Jurkat, Clone E6-1 (cell line): ENCODE measurements at regions not wholly inside any gene's neighbourhood (a gene's known extent, or its start where the extent isn't known, plus 50 kb on each side); places are given as distances from the start of the nearest gene placed in this dataset.
"Not testable (repeated sequence)": the region's sequence is repeated elsewhere in the genome, so short reads cannot be mapped to it uniquely, and the experiment has no call there.

Source experiments
- DNase-seq: peaks from one replicate; pipeline ENCODE4 v3.0.0-alpha.2; 2011; ENCODE audit warnings: low read depth, low spot score
- H3K4me3 ChIP-seq: 2 replicates; pipeline ENCODE4 v1.5.1; 2011; ENCODE audit warnings: mild to moderate bottlenecking, low read length, control low read depth, moderate library complexity

DNA sequence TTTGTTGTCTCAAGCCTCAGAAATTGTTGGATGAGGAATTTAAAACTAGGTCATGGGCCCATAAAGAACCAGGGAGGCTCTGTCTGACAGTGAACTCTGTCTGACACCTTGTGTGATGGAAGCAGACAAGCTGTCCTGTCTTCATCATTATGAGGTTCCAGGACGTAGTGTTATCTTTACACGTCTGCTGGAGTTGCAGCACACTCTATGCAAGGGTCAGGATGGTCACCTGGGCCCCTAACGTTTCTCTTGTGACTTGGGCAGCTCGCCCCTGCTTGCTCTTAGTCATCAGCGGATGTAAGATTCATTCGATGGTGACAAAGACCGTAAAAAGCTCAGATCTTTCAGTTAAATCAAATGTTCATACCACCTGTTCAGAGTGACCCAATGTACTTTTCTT is 92.0 kb upstream of the ADGRG2 start:
- no peak overlapping the region for H3K4me3 ChIP-seq

DNA sequence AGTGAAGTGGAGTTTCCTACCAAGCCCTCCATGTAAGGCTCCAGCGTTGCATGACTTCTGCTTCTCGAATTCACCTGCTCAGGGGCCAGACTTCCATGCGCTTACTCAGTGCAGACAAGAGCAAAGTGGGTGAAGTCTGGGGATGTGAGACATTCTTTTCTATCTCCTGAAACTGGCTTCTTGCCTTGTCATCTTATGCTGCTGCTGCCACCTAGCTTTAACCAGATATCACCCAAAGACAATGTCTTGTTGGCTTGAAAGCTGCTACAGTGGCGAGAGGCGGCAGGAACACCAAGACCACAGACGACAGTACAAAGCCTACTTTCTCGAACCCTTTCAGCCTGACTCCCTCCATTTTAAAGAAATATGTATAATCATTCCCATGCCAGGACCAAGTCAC is 103.6 kb upstream of the ADGRG2 start:
- DNase-seq, result peak; percentile 2
- no peak overlapping the region for H3K4me3 ChIP-seq

More for the DNA sequence above, 92.0 kb upstream of the ADGRG2 start:
- no peak for DNase-seq

DNA sequence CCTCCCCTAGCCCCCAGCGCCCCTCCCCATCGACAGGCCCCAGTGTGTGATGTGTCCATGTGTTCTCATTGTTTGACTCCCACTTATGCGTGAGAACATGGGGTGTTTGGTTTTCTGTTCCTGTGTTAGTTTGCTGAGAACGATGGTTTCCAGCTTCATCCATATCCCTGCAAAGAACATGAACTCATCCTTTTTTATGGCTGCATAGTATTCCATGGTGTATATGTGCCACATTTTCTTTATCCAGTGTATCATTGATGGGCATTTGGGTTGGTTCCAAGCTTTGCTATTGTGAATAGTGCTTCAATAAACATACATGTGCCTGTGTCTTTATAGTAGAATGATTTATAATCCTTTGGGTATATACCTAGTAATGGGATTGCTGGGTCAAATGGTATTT is 107.6 kb upstream of the ADGRG2 start:
- not testable (repeated sequence) for DNase-seq, H3K4me3 ChIP-seq

DNA sequence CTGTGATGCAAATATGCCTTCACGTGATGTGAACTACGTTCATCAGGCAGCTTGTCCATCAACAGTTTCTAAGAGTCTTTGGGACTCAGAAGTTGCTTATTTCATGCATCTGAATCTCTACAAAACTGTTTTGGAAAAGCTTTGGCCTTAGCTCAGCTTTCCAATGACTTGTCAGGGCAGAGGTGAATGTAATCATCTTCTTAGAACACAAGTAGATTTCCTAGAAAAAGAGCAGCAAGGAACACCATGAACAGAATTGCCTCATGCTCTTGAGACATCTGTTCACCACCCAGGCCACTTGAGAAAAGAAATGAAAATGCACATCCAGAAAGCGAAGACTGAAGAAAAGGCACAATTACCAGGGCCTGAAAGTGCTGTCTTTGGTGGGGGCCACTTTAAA is 105.8 kb upstream of the PDHA1 start:
- DNase-seq, result no peak
- H3K4me3 ChIP-seq, result no peak overlapping the region

DNA sequence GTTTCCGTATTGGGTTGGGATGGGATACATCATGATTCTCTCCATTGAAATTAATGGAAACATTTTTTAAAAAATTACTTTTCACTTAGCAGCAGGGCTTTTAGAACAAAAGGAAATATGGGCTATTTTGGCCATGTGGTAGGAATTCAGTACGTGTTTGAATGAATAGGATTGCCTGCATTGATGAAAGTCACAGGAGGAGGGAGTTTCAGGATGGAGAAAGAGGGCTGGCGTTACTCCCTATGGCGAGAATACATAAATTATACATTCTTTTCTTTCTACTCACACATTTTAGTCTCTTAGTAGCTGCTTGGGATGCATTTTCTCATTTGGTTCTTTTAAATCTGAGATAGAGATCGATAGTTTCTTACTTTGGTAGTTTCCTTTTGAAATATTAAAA is 100.3 kb upstream of the PDHA1 start:
- no peak for DNase-seq
- H3K4me3 ChIP-seq, result no peak overlapping the region

DNA sequence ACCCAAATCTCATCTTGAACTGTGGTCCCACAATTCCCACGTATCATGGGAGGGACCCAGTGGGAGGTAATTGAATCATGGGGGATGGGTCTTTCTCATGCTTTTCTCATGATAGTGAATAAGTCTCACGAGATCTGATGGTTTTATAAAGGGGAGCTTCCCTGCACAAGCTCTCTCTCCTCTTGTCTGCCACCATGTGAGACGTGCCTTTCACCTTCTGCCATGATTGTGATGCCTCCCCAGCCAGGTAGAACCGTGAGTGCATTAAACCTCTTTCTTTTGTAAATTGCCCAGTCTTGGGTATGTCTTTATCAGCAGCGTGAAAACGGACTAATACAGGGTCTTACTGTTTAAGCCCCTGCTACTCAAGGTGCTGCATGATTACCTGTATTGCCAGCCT is 98.8 kb upstream of the PDHA1 start:
- not testable (repeated sequence) for DNase-seq, H3K4me3 ChIP-seq

DNA sequence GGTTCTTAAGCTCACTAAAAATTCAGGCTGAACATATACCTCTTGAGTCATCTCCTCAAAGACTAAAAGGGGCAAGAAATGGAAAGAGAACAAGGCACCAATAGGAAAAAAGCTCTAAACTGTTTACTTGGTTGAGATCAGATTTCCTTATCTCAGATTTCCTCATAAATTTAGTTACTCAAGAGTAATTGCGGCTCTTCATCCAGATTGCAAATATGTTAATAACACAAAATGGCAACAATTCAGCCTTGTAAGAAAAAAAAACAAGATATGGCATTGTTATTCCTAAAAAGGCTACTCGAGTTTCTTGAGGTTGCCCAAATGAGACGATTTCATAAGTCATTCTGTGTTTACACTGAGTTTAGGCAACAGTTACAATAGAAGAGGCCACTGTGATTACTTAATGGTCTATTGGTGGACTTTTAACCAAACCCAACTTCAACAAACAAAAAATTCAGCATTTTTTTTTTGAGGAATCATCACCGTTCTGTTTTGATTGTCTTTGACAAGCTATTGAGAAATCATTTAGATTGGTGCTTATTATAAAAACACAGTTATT is 97.9 kb upstream of the PDHA1 start:
- DNase-seq, result no peak

DNA sequence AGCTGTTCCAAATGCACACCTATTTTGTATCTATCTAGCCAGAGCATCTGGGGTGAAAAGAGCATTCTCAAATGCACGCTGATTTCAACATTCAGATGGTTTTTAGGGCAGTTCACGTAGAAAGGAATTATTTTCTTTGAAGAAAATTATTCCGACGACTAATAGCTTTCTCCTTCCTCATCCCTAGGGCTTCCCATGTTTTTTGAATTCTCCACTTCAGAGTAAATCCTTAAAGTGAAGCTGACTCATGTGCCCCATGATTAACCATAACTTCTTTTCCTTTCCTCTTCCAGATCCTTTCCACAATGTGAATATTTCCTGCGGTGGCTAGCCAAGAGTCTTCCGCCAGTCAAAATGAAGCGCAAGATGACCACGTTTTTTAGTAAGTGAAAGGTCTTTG is 86.7 kb upstream of the PDHA1 start:
- no peak for DNase-seq
- H3K4me3 ChIP-seq, result no peak overlapping the region

More for the DNA sequence above, 97.9 kb upstream of the PDHA1 start:
- H3K4me3 ChIP-seq, result no peak overlapping the region

DNA sequence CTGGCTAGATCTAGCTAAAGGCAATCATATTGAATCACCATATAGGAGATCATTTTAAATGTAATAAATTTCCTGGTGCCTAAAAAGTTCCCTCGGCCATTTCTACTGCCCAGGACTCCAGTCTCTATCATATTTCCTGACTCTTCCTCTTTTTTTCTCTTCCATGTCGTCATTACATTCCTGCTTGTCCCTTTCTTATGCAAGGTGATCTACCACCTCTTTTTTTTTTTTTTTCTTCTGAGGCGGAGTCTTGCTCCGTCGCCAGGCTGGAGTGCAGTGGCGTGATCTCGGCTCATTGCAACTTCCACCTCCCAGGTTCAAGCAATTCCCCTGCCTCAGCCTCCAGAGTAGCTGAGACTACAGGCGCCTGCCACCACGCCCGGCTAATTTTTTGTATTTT is 82.7 kb upstream of the PDHA1 start:
- H3K4me3 ChIP-seq, DNase-seq: not testable (repeated sequence)

DNA sequence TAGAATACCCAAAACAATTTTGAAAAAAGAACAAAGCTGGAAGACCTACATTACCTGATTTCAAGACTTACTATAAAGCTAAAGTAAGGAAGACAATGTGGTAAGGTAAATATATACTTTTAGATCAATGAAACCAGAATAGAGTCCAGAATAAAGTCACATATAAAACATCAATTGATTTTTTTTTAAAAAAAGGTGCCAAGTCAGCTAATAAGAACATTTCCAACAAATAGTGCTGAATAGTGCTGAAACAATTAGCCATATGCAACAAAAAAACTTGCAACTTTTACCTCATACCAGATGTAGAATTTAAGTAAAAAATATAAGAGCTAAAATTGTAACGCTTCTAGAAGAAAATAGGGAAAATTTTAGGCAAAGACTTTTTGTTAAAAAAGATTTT is 73.0 kb upstream of the PDHA1 start:
- DNase-seq, result no peak
- no peak overlapping the region for H3K4me3 ChIP-seq

DNA sequence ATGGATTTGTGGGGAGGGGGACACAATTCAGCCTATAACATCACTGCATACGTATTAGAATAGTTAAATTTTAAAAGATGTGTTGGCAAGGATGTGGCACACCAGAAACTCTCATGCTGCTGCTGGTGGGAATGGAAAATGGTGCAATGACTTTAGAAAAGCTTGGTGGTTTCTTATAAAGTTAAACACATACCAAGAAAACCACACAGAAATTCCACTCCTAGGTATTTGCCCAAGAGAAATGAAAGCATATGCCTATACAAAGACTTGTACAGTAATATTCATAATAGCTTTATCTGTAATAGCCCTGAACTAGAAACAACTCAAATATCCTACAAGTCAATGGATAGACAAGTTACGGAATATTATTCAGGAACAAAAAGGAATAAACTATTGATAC is 71.3 kb upstream of the PDHA1 start:
- no peak overlapping the region for H3K4me3 ChIP-seq
- DNase-seq, result peak; percentile 19

DNA sequence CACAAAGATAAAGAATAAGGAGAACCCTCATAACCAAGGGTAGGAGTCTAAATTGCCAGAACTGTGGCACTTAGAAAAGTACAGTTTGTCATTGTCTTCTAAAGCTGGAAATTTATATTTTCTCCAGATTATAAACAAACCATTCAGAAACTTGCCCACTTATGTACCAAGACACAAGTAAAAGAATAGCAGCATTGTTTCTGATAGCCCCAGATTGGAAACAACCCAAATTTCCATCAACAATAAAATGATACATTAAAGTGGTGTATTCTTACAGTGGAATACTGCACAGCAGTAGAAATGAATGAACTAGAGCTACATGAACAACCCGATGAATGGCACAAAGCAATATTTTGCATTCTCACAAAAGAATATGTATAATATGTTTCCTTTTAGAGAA is 63.1 kb upstream of the PDHA1 start:
- DNase-seq, result no peak
- H3K4me3 ChIP-seq, result no peak overlapping the region

DNA sequence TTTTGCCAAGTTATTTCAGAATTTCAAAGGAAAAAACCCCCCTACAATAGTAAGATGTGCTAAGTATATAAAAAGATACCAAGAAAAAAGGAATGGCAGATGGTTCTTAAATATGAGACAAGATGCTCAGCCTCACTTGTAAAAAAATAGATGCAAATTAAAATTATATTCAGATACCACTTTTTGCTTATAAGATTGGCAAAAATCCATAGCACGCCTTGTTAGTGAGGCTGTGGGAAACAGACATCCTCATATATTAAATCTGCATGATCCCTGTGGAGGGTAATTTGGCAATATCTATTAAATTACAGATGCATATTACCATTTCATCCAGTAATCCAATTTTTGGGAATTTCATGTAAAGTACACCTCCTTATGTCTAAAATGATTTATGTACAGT is 62.5 kb upstream of the PDHA1 start:
- no peak overlapping the region for H3K4me3 ChIP-seq
- no peak for DNase-seq

DNA sequence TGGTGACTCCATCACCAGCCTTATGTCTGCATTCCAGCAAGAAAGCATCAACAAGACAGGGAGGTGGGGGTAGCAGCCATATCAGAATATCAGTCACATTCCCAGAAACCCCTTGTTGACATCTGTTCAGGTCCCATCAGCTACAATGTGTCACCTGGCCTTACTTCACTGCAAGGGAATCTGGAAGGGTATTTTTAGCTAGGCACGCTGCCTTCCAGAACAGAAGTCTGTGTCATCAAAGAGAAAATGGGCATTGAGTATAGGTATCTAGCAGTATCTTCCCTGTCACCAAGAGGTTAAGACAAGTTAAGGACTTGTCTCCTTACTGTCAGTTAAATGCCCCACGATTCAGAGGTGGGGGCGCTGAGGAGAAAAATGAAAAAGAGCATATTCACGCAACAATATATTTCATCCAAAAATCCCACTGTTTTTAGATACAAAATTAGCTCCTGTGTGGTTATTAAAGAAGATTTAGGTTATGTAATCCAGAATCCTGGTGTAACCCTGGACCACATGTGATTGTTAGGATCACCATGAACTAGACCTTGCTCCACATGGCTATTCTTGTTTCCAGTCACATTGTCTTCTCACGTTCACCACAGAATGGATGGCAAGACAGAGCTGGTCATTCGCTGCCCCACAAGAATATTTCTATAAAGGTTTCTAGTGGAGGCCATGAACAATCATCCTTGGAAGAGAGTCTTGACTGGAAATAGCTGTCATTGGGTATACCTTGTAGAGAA is 60.0 kb upstream of the PDHA1 start:
- no peak for DNase-seq
- no peak overlapping the region for H3K4me3 ChIP-seq

DNA sequence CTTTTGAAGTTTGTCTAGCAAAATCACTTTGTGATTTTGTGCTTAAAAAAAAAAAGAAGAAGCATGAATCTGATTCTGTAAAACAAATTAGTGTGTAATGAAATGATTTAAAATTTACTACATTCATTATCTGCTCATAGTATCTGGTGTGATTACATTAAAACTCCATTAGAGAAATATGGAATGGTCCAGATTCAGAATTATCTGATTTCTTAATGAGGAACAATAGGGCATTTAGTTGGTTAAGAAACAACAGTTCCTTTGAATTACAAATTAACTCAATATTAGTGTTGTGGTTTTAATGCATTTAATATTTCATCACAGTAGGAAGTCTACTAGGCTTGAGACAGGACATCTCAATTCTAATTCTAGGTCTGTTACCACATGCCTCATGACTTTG is 57.9 kb upstream of the PDHA1 start:
- no peak overlapping the region for H3K4me3 ChIP-seq
- no peak for DNase-seq

DNA sequence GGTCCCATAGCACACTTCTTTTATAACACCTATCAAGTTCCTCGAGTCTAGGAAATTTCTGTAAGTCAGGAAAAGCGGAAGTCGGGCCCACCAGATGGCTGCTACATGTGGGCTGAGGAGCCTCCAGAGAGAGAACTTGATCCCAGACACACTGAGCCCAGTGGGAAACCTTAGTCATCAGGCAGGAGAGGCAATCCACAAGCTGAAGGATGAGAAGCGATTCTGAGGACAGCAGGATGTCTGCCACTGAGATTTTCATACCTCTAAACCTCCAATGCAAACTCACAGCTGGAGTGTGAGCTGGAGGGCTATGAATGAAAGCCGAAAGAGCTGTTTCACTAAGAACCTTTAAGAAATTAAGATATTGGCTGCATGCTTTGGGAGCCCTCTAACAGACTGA is 52.6 kb upstream of the PDHA1 start:
- H3K4me3 ChIP-seq, result no peak overlapping the region
- DNase-seq, result no peak

DNA sequence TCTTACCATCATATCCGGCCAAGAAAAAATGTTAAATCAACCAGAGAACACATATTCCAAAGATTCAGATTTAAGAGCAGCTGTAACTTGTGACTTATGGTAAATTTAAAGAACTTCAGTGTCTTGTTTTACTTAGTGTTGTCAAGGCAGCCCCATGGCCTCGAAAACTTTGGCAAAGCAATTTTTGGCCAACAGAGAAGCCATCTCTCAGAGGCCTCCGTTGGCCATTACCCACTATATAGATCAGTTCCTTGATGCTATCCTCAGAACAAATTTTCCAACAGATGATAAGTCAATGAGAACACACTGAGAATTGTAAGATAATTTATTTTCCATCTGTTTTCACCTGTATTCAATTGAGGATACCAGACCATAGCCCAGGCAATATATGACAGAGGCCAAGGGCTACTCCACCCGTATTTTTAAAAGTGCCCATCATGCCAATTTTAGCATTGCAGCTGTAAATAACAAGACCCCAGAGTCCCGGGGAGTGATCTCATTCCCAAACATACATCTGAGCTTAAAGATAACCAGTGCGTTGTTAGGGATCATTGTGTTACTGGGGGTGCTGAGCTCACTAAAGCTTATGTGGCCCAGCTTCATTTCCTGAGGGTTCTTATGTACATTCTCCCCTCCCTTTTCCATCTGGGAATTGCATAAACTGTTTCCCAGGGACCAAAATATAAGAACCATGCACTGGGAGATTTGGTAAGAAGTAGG is 50.0 kb upstream of the PDHA1 start:
- H3K4me3 ChIP-seq, result no peak overlapping the region
- DNase-seq, result no peak
